CD4-positive, CD25-positive, alpha-beta regulatory T cell (primary cell): ENCODE measurements at regions not wholly inside any gene's neighbourhood (a gene's known extent, or its start where the extent isn't known, plus 50 kb on each side); places are given as distances from the start of the nearest gene placed in this dataset.
"Not testable (repeated sequence)": the region's sequence is repeated elsewhere in the genome, so short reads cannot be mapped to it uniquely, and the experiment has no call there.

Source experiments
- ATAC-seq, 2 donors: fragments of 150-1000 bp; cut with Tn5 transposase; one replicate each; pipeline ENCODE4 v1.10.0; 2021; ENCODE audit warnings: low read depth in 2 of 2, moderate number of reproducible peaks in 2 of 2, moderate library complexity in 1 of 2
- DNase-seq, 3 donors: peaks; one replicate each; pipeline versions ENCODE4 v3.0.0 to v3.0.0-alpha.2; 2012 to 2022; ENCODE audit warnings: mixed read lengths in 1 of 3
- H3K27ac ChIP-seq: one replicate; pipeline ENCODE4 v1.7.0; 2013; ENCODE audit warnings: mild to moderate bottlenecking, low read length; ENCODE audit not compliant: insufficient read depth, poor library complexity, severe bottlenecking
- H3K27me3 ChIP-seq: one replicate; pipeline ENCODE4 v1.7.0; 2013; ENCODE audit warnings: low read length; ENCODE audit not compliant: control insufficient read depth, insufficient read depth
- H3K36me3 ChIP-seq: one replicate; pipeline ENCODE4 v1.7.0; 2013; ENCODE audit warnings: mild to moderate bottlenecking, low read length, moderate library complexity; ENCODE audit not compliant: control insufficient read depth, insufficient read depth
- H3K4me1 ChIP-seq: 2 replicates; pipeline ENCODE4 v1.7.0; 2013; ENCODE audit warnings: mild to moderate bottlenecking, low read length; ENCODE audit not compliant: insufficient read depth, control insufficient read depth, poor library complexity, severe bottlenecking
- H3K4me3 ChIP-seq: one replicate; pipeline ENCODE4 v1.7.0; 2013; ENCODE audit warnings: low read depth, mild to moderate bottlenecking, low read length, moderate library complexity
- H3K9me3 ChIP-seq, 2 experiments: 1 replicate in 1 of 2; 2 replicates in 1 of 2; pipeline ENCODE4 v1.7.0; 2013; ENCODE audit warnings: low read length in 2 of 2, mild to moderate bottlenecking in 1 of 2, moderate library complexity in 1 of 2; ENCODE audit not compliant: control insufficient read depth in 2 of 2
- H3K27ac Mint-ChIP-seq, 3 donors: one replicate each; pipeline ENCODE4 v1.8.0; 2020 to 2022; ENCODE audit warnings: mild to moderate bottlenecking in 3 of 3, mixed read lengths in 3 of 3, moderate library complexity in 2 of 3
- H3K27me3 Mint-ChIP-seq: one replicate; pipeline ENCODE4 v1.8.0; 2022; ENCODE audit warnings: mild to moderate bottlenecking, mixed read lengths
- H3K36me3 Mint-ChIP-seq: one replicate; pipeline ENCODE4 v1.8.0; 2020; ENCODE audit warnings: mixed read lengths
- H3K4me1 Mint-ChIP-seq, 4 donors: one replicate each; pipeline ENCODE4 v1.8.0; 2020 to 2022; ENCODE audit warnings: mixed read lengths in 4 of 4, mild to moderate bottlenecking in 1 of 4
- H3K4me3 Mint-ChIP-seq, 4 donors: one replicate each; pipeline ENCODE4 v1.8.0; 2020 to 2022; ENCODE audit warnings: mild to moderate bottlenecking in 4 of 4, mixed read lengths in 4 of 4, moderate library complexity in 3 of 4
- H3K9me3 Mint-ChIP-seq, 7 donors: one replicate each; pipeline ENCODE4 v1.8.0; 2020 to 2022; ENCODE audit warnings: mixed read lengths in 7 of 7, mild to moderate bottlenecking in 3 of 7, moderate library complexity in 2 of 7

GRCh38 chr13:86253497-86253896 is 454.3 kb upstream of the SLITRK6 start:
- not testable (repeated sequence) for DNase-seq, H3K4me1 ChIP-seq, H3K36me3 ChIP-seq, ATAC-seq, H3K27me3 Mint-ChIP-seq, H3K27ac Mint-ChIP-seq, H3K9me3 Mint-ChIP-seq, H3K4me3 Mint-ChIP-seq, H3K27ac ChIP-seq, H3K4me3 ChIP-seq, H3K9me3 ChIP-seq, H3K27me3 ChIP-seq, H3K4me1 Mint-ChIP-seq, H3K36me3 Mint-ChIP-seq

DNA sequence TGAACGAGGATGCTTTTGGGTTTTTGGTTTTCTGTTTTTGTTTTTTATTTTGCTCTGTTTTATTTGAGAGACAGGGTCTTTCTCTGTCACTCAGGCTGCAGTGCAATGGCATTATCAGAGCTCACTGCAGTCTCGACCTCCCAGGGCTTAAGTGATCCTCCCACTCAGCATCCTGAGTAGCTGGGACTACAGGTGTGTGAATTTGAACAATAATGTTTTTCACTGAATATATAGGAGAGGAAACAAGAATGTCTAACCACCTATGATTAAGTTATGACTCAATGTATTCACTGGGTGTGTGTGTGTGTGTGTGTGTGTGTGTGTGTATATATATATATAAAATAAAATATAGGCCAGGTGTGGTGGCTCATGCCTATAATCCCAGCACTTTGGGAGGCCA is 456.6 kb upstream of the SLITRK6 start:
- not testable (repeated sequence) for H3K27ac ChIP-seq, ATAC-seq, H3K27me3 Mint-ChIP-seq, H3K27me3 ChIP-seq, H3K27ac Mint-ChIP-seq, H3K9me3 Mint-ChIP-seq, DNase-seq, H3K36me3 Mint-ChIP-seq, H3K4me3 ChIP-seq, H3K36me3 ChIP-seq, H3K9me3 ChIP-seq, H3K4me3 Mint-ChIP-seq, H3K4me1 Mint-ChIP-seq, H3K4me1 ChIP-seq

DNA sequence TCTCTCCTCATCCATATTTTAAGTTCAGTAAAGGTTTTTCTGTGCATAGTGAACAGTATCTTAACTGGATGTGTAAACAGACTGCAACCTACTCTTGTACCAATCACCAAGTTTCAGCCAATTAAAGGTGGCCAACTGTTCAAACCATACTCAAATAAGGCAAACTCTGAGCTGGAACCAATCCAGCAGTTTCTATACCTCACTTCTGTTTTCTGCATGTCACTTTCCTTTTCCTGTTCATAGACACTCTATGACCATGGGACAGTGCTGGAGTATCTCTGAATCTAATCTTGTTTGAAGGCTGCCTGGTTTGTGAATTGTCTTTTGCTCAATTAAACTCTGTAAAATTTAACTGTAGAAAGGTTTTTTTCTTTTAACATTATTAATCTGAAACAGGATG is 470.3 kb upstream of the SLITRK6 start:
- Histone ChIP-seq H3K27ac (no peak overlapping the region), H3K4me3 (no peak overlapping the region), H3K9me3 (no peaks in the 10 kb centered on the region), H3K36me3 (no peaks in the 10 kb centered on the region), H3K27me3 (no peaks in the 10 kb centered on the region), H3K4me1 (no peaks in the 10 kb centered on the region)
- Mint-ChIP-seq H3K27me3 (no peaks in the 10 kb centered on the region), H3K4me1 (no peaks in the 10 kb centered on the region), H3K27ac (no peak overlapping the region), H3K9me3 (peaks cover 0 to 9% (median under 1%) of the 10 kb centered on the region in 7 donors), H3K36me3 (no peaks in the 10 kb centered on the region), H3K4me3 (no peak overlapping the region)
- no peak for DNase-seq
- no peak for ATAC-seq

DNA sequence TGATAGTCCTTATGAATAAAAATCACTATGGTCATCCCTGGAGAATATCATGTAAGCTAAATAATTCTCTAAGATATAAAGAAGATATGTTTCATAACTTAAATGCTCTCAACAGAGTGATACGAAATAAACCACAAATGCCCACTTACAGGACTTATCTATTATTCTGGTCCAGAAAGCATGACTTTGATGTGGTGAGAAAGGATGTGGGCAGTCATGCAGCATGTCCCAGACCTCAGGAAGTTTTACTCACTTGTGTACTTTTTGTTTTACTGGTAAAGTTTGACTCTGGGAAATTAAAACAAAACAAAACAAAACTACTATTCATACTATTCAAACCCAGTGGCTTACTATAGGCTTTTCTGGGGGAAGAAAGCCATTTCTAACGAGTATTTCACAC is 483.2 kb upstream of the SLITRK6 start:
- no peak overlapping the region for H3K27ac Mint-ChIP-seq
- H3K4me3 ChIP-seq = no peak overlapping the region
- H3K4me1 ChIP-seq = no peaks in the 10 kb centered on the region
- H3K27me3 ChIP-seq = no peaks in the 10 kb centered on the region
- ATAC-seq (no peak), DNase-seq (no peak)
- H3K4me3 Mint-ChIP-seq = no peak overlapping the region
- no peaks in the 10 kb centered on the region for H3K36me3 ChIP-seq
- H3K4me1 Mint-ChIP-seq = no peaks in the 10 kb centered on the region
- H3K9me3 Mint-ChIP-seq = peaks cover 1 to 14% (median 4%) of the 10 kb centered on the region in 7 donors
- no peaks in the 10 kb centered on the region for H3K36me3 Mint-ChIP-seq
- H3K9me3 ChIP-seq = peaks cover 0 to 3% of the 10 kb centered on the region in 2 experiments
- H3K27me3 Mint-ChIP-seq = no peaks in the 10 kb centered on the region
- no peak overlapping the region for H3K27ac ChIP-seq

DNA sequence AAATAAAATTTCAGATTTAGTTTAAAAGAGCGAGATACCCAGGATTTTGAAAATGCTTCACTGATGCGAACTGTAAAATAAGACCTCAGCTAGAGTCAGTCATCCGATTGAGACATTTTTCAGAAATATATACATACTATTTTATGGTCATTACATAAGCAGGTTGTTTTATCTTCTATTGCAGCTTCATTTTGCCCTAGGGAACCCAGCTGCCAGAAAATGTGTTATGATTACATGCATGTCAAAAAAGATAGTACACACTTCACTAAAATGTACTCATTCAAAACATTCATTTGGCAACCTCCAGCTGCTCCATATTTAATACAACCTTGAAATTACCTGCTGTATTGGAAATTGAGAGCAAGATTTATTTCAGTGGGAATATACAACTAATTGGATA is 483.8 kb upstream of the SLITRK6 start:
- ATAC-seq = no peak
- no peak overlapping the region for H3K27ac Mint-ChIP-seq
- Histone ChIP-seq H3K4me3 (no peak overlapping the region), H3K27ac (no peak overlapping the region), H3K4me1 (no peaks in the 10 kb centered on the region), H3K27me3 (no peaks in the 10 kb centered on the region), H3K9me3 (peaks cover 0 to 3% of the 10 kb centered on the region in 2 experiments), H3K36me3 (no peaks in the 10 kb centered on the region)
- DNase-seq = no peak
- no peaks in the 10 kb centered on the region for H3K36me3 Mint-ChIP-seq
- H3K4me1 Mint-ChIP-seq = no peaks in the 10 kb centered on the region
- no peaks in the 10 kb centered on the region for H3K27me3 Mint-ChIP-seq
- no peak overlapping the region for H3K4me3 Mint-ChIP-seq
- H3K9me3 Mint-ChIP-seq = peaks cover 0 to 16% (median 4%) of the 10 kb centered on the region in 7 donors

- DNase-seq (no peak), ATAC-seq (no peak)
- Mint-ChIP-seq H3K36me3 (no peaks in the 10 kb centered on the region), H3K27me3 (no peaks in the 10 kb centered on the region), H3K27ac (no peak overlapping the region), H3K4me3 (no peak overlapping the region), H3K4me1 (no peaks in the 10 kb centered on the region), H3K9me3 (peaks cover 0 to 8% (median 4%) of the 10 kb centered on the region in 7 donors)
- H3K36me3 ChIP-seq = no peaks in the 10 kb centered on the region
- no peak overlapping the region for H3K27ac ChIP-seq
- no peaks in the 10 kb centered on the region for H3K4me1 ChIP-seq
- peaks cover 3 to 5% of the 10 kb centered on the region in 2 experiments for H3K9me3 ChIP-seq
- no peak overlapping the region for H3K4me3 ChIP-seq
- no peaks in the 10 kb centered on the region for H3K27me3 ChIP-seq
Observed at GRCh38 chr13:86298725-86299124, 499.5 kb upstream of the SLITRK6 start.

DNA sequence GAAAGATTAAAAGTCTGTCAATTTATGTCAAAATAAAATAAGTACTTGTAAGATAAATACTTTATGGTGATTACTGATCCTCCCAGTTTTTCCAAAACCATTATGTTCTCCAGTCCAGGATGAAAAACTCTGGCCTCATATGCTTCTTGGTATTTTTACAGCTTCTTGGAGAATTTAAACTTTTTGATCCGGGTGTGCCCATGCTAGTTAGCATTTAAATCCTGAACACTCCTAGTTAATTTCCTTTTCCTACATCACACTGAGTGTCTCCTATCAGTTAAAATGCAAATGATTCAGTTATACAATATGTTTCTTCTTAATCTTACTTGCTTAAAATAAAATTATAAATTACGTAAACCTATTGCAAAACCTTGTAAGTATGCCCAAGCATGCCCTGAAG is 499.9 kb upstream of the SLITRK6 start:
- DNase-seq (no peak), ATAC-seq (no peak)
- no peaks in the 10 kb centered on the region for H3K36me3 Mint-ChIP-seq
- H3K9me3 Mint-ChIP-seq = peaks cover 0 to 6% (median 4%) of the 10 kb centered on the region in 7 donors
- H3K4me3 Mint-ChIP-seq = no peak overlapping the region
- no peaks in the 10 kb centered on the region for H3K4me1 Mint-ChIP-seq
- Histone ChIP-seq H3K4me3 (no peak overlapping the region), H3K27ac (no peak overlapping the region), H3K4me1 (no peaks in the 10 kb centered on the region), H3K27me3 (no peaks in the 10 kb centered on the region), H3K36me3 (no peaks in the 10 kb centered on the region), H3K9me3 (peaks cover 3 to 5% of the 10 kb centered on the region in 2 experiments)
- no peaks in the 10 kb centered on the region for H3K27me3 Mint-ChIP-seq
- H3K27ac Mint-ChIP-seq = no peak overlapping the region

DNA sequence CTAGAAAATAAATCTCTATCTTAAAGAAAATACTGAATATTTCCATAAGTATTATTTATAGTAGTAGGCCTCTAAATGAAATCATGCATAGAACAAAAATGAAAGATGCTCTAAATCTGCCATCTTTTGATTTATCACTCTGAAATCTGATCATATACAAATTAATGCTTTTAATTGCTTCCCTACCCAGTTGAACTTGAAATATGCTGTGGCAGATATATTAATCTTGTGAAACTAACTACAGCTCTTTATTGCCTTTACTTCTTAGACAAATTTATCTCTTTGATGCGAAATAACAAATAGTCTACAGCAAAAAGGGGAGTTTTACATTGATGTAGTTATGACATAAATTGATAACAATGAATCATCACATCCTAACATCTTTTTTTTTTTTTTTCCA is 510.7 kb upstream of the SLITRK6 start:
- Mint-ChIP-seq H3K9me3 (peaks cover 0 to 10% (median 6%) of the 10 kb centered on the region in 7 donors), H3K27ac (peak overlapping the region in 1 of 3 donors; percentile 34), H3K4me1 (no peaks in the 10 kb centered on the region), H3K36me3 (no peaks in the 10 kb centered on the region), H3K4me3 (no peak overlapping the region), H3K27me3 (no peaks in the 10 kb centered on the region)
- Histone ChIP-seq H3K27me3 (no peaks in the 10 kb centered on the region), H3K4me1 (no peaks in the 10 kb centered on the region), H3K4me3 (no peak overlapping the region), H3K27ac (no peak overlapping the region), H3K36me3 (no peaks in the 10 kb centered on the region), H3K9me3 (peaks cover 0 to 2% of the 10 kb centered on the region in 2 experiments)
- no peak for DNase-seq
- ATAC-seq = no peak
